ENCODE measurements at regions not wholly inside any gene's neighbourhood (a gene's known extent, or its start where the extent isn't known, plus 50 kb on each side); places are given as distances from the start of the nearest gene placed in this dataset.

DNA sequence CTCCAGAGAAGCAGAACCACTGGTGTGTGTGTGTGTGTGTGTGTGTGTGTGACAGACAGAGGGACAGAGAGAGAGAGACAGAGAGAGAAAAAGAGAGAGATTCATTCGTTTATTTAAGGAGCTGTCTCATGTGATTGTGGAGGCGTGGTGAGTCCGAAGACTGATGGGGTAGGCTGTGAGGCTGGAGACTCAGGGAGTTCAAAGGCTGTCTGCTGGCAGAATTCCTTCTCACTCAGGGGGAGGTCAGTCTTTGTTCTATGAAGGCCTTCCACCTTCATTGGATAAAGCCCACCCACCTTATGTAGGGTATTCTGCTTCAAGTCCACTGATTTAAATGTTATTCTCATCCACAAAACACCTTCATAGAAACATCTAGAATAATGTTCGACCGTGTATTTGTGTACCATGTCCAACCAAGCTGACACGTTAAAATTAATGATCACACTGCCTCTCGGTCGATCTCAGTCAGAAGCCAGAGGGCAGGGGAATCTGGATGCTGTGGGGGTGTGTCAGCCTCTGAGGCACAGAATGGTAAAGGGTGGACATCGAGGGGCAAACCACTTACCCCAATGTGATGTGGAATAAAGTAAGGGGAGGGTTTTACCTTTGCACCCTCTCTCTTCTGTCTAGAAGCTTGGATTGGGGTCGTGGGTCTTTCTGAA is 275.6 kb downstream of the SLC4A3 start:
- DNase-seq (ENCODE audit: low spot score): no peak

DNA sequence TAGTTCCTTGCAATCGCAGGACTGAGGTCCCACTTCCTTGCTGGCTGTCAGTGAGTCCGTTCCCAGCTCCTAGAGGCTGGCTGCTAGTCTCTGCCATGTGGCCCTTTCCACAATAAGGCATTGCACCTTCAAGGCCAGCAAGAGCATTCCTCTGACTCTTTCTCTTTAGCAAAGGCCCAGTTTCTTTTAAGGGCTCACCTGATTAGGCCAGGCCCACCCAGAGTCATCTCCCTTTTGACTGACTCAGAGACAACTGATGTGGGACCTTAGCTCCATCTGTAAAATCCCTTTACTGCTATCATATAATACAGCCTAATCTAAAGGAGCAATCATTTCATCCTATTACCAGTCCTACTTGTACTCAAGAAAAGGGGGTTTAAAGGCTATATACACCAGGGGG is 278.2 kb downstream of the SLC4A3 start:
- DNase-seq (ENCODE audit: low spot score): no peak

DNA sequence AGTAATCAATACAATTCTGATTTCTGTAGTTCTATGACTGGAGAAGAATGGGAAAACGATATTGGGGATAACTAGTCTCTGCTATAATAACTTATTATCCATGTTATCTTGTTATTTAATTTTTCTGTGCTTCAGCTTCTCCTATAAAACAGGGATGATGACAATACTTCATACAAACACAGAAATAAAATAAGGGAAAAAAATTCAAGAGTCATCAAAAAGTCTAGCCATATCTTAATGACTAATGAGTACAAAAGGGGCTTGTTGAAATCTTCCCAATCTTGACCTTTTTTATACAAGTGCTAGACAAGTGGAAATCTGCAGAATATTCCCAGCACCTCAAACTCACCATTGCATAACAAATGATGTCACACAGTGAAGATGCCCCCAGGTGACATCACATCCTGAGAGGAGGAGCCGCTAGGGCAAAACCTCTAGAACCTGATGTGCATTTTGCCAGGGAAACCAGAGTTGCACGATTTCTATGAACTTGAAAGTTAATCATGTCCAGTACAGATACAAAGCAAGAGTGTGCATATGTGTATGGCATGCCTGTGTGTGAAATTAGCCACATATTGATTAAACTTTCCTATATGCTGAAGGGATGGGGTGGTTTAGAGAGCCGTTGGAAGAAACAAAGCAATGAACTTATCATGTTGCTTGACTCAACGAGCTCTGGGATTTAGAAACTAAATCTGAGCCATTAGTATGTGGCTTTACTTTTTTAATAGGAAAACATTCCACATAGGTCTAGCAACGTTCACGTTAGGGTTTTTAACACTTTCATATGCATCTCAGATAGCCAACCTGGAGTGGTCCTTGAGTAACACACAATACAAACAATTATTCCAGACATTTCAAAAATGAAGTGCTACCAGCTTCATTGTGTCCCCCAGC is 278.9 kb downstream of the SLC4A3 start:
- DNase-seq (ENCODE audit: low spot score): no peak

DNA sequence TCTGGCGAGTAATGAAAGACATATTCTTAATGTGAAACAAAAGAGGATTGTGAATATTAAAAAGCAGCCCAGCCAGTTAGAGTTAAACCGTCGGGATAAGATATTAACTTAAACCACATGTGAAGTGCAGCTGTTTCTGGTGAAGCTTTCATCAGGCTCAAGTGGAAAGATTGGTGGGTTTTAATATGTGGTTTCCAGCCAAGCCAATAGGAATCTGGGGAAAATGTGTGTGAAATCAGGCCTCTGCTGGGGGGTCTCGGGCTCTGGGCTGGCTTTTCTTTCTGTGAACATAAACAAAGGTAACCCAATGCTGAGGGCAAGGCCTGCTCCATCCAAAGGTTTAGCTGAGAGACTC is 279.6 kb downstream of the SLC4A3 start:
- DNase-seq (ENCODE audit: low spot score): no peak

DNA sequence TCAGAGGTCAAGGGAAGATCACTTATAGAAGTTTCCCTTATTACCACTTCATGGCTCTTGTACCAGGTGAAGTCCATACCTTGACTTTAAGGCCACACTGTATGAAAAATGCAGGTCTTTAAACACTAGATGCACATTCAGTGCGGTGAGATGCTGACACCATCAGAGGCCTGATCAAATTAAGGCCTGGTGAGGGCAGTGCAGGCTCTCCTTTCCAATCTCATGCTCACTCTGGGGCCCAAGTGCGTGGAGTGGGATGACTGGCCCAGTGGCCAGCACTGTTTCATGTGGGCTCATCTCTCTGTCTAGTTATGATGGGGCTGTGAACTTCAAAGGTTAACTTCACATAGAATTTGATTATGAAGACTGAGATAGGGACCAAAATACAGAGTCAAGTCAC is 281.1 kb downstream of the SLC4A3 start:
- no peak for DNase-seq (ENCODE audit: low spot score)

DNA sequence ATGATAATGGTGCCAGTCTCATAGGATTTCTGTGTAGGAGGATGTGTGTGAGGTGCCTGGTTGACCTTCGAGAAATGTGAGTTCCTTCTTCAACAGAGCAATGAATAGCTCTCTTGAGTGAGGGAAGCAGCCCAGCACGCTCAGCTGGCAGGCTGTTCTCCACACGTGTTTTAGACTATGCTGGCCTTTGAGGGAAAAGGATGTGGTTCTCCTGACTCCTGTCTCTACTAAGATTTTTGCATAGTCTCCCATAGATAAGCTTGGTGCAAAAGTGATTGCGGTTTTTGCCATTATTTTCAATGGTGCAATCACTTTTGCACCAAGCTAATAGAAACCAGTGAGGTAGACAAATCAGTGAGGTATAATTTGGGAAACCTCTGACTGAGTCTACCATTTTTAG is 284.1 kb downstream of the SLC4A3 start:
- peak; percentile 73 for DNase-seq (ENCODE audit: low spot score)

DNA sequence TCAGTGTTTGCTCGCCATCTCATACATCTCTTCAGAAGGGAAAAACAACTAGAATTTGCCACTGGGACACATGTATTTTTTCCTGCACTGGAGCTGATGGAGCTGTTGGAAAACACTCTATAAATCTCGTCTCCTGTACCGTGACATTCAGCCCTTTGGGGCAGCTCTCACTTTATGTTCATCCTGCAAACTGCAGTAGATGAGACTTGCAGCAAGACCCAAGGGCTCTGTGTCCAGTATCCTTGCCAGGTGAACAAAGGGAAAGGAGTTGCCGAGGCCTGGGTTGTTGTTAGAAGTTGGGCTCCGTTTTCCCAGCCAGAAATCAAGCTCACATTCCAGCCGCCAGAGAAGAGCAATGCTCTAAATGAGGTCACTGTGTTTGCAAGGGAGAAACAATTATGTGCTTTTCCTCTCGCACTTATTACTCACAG is 285.1 kb downstream of the SLC4A3 start:
- peak; percentile 40 for DNase-seq (ENCODE audit: low spot score)

DNA sequence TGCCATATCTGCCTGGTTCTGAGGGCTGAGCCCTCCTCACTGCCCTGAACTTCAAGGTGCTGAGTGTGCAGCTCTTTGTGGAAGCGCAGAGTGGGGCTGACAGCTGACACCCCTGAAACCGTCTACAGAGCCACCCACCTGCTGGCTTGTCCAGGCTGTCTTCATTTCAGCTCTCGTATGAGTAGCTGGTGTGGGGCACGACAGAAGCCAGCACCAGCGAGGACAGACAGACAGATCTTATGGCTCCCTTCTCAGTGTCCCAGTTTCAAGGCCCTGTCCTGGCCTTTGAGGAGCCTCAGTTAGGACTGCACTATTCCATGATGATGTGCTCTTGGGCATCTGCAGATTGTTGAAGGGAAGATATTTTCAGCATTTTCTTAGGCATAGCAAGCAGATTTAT is 287.1 kb downstream of the SLC4A3 start:
- DNase-seq (ENCODE audit: low spot score): no peak

DNA sequence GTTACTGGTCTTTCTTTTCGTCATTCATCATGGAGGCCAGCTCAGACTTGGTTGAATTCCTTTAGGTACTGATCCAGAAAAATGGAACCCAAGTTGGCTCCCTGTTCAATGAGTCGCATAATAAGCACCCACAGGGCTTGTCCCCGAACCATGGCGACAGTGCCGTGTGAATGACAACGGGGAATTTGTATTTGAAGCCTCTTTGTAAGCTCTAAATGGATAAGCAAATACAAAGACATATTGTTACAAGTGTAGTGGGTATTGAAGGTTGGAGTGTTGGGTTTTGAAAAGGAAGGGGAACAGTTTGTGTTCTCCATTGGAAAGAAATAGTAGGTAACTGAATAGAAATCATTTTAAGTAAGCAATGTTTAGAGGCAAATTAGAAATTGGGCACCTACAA is 288.9 kb downstream of the SLC4A3 start:
- DNase-seq (ENCODE audit: low spot score): no peak

DNA sequence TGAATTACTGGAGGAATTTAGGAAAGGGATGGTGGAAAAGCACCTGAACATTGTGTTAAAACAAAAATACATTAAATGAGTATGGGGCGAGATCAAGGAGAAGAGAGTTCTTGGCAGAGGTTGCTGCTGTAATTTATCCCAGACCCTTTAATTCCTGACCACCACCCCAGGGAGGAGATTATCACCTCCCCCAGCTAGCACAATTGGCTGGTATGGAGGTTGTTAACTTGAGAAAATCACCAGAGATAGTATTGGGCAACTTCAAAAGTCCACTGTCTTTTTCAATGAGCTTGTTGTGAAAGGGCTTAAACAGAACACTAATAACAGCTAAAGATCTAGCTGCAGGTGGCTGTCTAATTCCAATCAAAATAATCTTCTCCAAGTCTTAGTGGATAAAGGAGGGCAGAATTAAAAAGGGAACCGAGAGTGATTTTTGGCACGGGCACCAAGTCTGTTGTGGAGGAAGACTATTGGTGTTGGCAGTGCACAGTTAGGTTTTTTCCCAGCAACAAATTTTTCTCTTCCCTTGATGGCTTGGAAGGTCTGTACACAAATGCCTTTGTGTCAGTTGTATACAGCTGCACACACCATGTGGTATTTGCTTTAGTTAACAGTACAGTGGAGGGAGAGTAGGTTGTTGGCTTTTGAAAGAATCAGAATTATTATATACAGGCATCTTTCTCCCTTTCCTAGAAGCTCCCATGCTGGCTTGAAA is 289.5 kb downstream of the SLC4A3 start:
- no peak for DNase-seq (ENCODE audit: low spot score)

DNA sequence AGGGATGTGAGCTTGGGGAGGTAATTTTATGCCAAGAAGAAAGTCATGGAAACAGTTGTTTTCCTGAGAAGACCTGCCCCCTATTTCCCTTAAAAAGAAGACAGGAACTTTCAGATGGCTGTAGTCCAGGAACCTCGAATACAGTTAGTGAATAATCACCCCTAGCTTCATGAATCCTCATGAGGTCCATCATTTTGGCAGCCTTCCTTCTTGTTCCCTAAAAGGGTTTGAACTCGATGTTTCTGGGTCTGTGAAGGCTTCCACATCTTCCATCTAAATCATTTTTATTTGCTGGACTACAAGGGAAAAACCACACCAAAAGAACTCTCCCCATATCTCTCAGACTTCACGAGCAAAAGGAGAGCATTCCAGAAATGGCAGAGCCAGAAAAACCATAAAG is 290.8 kb downstream of the SLC4A3 start:
- DNase-seq (ENCODE audit: low spot score): no peak

DNA sequence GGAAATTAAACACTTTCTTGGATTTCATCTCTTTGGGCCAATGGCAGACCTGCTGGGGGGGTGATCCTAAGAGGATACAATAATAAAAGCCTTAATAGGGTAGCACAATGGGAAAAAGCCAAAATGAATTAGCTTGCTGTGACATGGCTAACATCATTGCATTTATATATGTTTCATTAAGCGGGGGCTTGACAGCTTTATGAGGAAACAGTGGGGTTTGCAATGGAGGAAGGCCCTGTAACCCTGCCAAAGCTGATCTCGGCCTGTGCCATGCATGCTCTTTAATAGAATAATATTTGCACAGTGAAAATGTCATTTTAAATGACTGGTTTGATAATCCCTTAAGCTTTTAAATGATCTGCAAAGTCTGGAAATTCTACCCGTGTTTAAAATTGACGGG is 291.5 kb downstream of the SLC4A3 start:
- no peak for DNase-seq (ENCODE audit: low spot score)

DNA sequence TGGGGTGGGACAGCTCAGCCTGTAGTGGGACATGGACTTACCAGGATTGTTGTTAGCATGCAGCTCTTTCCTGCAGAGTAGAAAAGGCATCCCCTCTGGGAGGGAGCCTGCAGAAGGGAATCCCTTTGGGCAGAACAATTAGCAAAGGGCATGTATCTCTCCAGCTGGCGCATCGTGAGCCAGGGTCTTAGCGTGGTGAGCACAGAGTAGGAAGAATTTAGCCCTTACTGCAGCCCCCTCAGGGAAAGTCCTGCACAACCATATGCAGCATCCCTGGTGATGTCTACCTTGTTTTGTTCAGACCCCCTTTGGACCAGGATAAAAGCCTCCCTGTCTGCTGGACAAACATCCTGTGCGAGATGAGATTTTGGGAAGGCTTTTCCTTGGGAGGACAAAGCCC is 292.1 kb downstream of the SLC4A3 start:
- no peak for DNase-seq (ENCODE audit: low spot score)

DNA sequence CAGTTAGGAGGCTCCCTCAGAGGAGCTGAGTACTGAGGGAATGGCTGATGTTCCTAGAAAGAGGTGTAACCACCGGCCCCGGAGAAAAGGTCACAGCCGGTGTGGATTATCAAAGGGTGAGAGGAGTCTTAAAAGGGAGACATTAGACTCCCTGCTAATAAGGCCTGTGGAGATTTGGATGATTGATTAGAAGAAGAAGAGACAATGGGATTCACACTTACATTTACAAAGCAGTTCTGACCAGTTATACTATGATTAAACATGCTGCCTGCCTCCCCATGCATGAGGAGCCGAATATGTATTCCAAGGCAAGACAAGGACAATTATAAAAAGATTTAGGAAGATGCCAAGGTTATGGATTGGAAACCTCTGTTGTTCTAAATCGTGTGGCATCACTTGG is 302.4 kb downstream of the SLC4A3 start:
- no peak for DNase-seq (ENCODE audit: low spot score)

DNA sequence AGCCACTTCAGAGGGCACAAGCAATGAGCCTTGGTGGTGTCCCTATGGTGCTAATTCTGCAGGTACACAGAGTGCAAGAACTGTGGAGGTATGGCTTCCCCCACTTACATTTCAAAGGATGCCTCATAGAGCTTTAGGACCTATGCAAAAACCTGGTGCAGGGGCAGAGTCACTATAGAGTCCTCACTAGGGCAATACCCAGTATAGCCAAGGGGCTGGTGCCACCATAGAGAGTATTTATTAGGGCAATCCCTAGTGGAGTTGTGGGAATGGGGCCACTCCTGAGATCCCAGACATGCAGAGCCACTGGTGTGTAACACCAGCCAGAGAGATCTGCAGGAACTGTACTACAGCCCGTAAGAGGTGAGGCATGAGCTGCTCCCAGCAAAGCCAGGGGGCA is 312.2 kb downstream of the SLC4A3 start:
- DNase-seq (ENCODE audit: low spot score): no peak

DNA sequence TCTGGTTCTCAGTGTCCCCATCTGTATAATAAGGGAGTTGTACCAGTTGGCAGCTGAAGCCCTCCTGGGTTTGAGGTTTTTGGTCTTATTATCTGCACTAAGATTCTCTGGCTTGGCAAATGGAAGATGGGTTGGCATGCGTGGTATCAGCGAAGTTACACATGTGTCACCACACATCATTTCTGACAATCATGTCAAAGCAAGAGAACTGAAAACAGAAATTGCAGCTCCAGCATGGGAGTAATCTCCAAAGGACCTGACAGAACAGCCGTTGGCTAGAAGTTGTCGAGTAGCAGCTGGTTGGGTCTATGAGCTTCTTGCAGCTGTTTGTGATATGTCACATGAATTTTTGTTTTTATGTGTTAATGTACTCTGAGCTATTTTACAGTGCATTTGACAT is 317.4 kb downstream of the SLC4A3 start:
- no peak for DNase-seq (ENCODE audit: low spot score)

DNA sequence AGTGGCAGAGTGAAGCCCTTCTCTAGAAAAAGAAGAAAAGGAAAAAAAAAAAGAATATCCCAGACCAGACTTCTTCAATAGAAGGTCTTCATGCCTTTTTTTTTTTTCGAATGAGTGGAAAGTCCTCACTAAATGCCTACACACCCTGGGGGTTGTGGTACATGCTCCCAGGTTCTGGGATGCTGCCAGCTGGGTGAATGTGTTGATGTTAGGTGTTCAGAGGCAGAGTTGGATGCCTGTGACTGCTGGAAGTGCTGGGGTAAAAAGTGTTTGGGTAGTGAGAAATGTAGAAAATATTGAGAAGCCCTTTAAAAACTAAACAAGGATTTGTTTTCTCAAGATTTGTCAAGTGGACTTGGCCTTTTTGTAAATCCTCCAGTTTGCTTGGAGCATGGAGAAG is 318.6 kb downstream of the SLC4A3 start:
- DNase-seq (ENCODE audit: low spot score): no peak

DNA sequence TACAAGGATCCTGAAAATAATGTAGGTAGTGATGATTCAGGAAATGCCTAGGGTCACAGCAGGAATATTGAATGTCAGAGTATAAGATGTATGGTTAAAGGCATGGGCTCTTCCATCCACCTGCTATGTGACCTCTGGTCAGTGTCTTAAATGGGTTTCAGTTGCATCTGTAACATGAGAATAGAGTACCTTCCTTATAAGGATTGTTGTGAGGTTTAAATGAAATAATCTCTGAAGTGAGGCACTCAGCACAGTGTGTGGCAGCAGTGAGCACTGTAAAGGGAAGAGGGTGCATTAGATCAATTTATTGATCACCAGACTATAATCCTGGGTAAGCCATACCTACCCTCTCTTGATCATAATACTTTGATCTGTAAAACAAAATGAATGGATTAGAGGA is 319.1 kb downstream of the SLC4A3 start:
- DNase-seq (ENCODE audit: low spot score): no peak

DNA sequence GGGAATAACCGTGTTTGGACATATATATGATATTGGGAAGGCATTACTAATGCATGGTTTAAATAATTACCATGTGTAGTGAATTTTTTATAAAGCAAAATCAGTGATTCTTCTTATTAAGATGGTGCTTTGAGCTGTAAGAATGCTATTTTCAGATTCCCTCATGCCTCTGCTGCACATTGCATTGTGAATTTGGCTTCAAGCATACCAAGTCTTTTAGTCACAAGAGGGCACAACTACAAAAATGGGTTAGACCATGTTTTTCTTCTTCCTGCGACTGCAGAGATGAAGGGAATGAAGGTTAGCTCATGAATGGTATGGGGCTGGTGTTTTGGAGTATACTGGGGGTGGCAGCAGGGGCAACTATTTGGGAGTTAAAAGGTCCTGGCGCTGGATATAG is 320.1 kb downstream of the SLC4A3 start:
- no peak for DNase-seq (ENCODE audit: low spot score)

DNA sequence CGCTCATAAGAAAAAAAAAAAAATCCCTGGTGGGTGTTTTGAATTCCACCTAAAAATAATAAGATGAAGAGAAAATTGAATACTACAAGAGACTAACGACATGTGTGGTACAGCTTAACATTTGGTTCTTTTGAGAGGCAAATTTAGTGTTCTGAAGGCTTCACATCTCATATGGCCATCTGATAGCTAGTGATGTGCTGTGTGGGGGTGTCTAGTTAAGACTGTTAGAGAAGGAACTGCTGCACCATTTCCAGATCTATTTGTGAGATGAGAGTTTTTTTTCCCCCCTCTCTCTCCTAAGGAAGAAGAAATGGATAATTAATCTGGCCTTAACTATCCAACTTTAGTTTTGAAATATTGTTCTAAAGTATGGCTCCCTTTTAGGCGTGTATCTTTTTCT is 321.6 kb downstream of the SLC4A3 start:
- no peak for DNase-seq (ENCODE audit: low spot score)

DNA sequence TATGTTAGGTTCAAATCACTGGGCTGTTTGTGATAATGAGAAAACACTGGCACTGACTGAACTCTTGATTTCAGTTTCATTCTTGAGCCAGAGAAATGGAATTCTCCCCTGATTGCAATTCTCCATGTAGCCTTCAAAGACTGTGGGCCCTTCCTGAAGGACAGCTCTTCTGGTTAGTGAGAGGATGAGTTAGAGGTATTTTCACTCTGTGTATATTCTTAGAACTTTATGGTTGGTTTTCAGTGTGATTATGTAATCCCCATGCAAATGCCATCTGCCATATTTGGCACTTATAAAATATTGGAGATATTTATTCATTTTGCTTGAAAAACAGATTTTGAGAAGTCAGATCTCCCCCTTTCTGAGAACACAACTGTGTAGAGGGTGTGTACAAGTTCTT is 323.7 kb downstream of the SLC4A3 start:
- DNase-seq (ENCODE audit: low spot score): no peak

DNA sequence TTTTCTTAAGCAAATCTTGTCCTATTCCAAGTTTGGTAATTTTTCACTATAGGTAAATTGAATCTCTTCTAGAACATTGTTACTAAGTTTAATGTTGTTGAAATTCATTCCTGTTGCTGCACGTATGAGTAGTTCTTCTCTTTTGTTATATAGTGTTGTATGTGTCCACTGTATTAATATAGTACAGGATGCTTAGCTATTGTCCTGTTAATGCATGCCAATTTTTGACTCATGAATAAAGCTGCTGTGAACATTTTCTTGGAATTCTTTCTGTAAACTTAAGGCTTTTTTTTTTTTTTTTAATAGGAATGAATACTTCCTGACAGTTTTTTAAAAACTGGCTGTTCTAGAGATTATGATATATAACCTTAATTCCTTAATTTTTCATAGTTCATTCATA is 326.9 kb downstream of the SLC4A3 start:
- DNase-seq (ENCODE audit: low spot score): no peak

DNA sequence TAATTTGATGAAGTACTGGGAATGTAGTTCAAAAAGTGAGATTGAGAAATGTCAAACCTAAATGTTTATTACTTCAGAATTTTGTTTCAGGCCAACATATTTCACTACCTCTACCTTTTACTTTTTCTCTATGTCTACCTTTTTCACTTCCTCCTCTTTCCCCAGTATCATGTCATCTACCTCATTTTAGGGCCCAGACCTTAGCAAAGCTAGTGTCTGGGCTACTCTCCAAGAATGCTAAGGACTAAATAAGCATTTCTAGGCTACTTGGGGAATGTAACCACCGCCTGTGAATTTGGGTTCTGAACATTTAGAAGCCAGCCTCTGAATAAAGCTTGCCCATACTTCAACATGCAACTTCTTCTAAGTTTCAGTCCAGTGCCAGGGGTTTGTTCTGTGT is 330.4 kb downstream of the SLC4A3 start:
- no peak for DNase-seq (ENCODE audit: low spot score)

Data from COLO829 (cell line).